Sigmoid colon (tissue), 4 donors: ENCODE measurements at regions not wholly inside any gene's neighbourhood (a gene's known extent, or its start where the extent isn't known, plus 50 kb on each side); places are given as distances from the start of the nearest gene placed in this dataset.

ENCODE experiments used
- EP300 ChIP-seq, 4 donors: sonication (generic); formaldehyde crosslinking; IDR thresholded peaks; one replicate each; pipeline ENCODE4 v1.6.1; 2017; ENCODE audit warnings: antibody characterized with exemption in 4 of 4
- POLR2A ChIP-seq, 2 donors: fragments of 450-650 bp; IDR thresholded peaks; one replicate each; pipeline ENCODE4 v1.6.1; 2016; ENCODE audit warnings: antibody characterized with exemption in 2 of 2, mild to moderate bottlenecking in 2 of 2, moderate library complexity in 2 of 2
- POLR2AphosphoS5 ChIP-seq, 4 donors: sonication (generic); formaldehyde crosslinking; IDR thresholded peaks; one replicate each; pipeline ENCODE4 v1.6.1; 2017; ENCODE audit warnings: antibody characterized with exemption in 4 of 4
- TF ChIP-seq, protein P1 (sequence below), 4 experiments: fragments of 450-650 bp in 3 of 4; fragments of 200-600 bp in 1 of 4; IDR thresholded peaks; one replicate each; pipeline ENCODE4 v1.5.1; 2016 to 2019; ENCODE audit warnings: antibody characterized with exemption in 4 of 4, mild to moderate bottlenecking in 3 of 4, moderate library complexity in 2 of 4

DNA sequence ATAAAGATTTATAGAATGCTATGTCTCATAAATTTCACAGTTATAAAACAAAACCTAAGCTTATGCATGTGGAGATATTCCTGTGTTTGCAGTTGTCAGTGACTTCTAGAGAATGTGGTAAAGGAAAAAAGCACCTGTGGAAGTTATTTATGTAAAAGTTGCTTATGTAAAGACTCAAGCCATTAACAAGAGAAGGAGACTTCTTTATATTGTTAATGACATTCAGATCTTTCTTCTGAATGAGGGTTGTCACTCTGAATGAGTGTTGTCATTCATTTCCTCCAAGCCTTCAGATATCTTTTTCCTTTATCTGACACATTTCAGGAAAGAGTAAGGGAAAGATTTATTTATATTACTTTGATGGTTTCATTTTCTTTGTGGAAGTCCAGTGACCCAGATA lies 202.6 kb downstream of the TM9SF2 start:
- TF ChIP-seq, protein P1, sequence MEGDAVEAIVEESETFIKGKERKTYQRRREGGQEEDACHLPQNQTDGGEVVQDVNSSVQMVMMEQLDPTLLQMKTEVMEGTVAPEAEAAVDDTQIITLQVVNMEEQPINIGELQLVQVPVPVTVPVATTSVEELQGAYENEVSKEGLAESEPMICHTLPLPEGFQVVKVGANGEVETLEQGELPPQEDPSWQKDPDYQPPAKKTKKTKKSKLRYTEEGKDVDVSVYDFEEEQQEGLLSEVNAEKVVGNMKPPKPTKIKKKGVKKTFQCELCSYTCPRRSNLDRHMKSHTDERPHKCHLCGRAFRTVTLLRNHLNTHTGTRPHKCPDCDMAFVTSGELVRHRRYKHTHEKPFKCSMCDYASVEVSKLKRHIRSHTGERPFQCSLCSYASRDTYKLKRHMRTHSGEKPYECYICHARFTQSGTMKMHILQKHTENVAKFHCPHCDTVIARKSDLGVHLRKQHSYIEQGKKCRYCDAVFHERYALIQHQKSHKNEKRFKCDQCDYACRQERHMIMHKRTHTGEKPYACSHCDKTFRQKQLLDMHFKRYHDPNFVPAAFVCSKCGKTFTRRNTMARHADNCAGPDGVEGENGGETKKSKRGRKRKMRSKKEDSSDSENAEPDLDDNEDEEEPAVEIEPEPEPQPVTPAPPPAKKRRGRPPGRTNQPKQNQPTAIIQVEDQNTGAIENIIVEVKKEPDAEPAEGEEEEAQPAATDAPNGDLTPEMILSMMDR (IDR thresholded peaks at IDR 0.05), result no peak
- TF ChIP-seq POLR2AphosphoS5 (IDR thresholded peaks at IDR 0.05), result no peak
- TF ChIP-seq EP300 (IDR thresholded peaks at IDR 0.05), result no peak
- no peak for TF ChIP-seq POLR2A (IDR thresholded peaks at IDR 0.05)
